Uterus (tissue), 3 donors: ENCODE measurements at regions not wholly inside any gene's neighbourhood (a gene's known extent, or its start where the extent isn't known, plus 50 kb on each side); places are given as distances from the start of the nearest gene placed in this dataset.
A peak's percentile ranks its signal among the peaks of the same experiment; 100 is the strongest.

Experiments
- DNase-seq, 2 donors: peaks; one replicate each; pipeline ENCODE4 v3.0.0-alpha.2; 2019 to 2020
- H3K27ac ChIP-seq, 2 donors: fragments of 200-600 bp; sonication (generic); 1 replicate in 1 of 2; 2 replicates in 1 of 2; pipeline ENCODE4 v1.5.1; 2016 to 2018
- H3K27me3 ChIP-seq, 2 donors: fragments of 200-600 bp; sonication (generic); one replicate each; pipeline ENCODE4 v1.5.1; 2018 to 2019; ENCODE audit warnings: control low read depth in 1 of 2
- H3K36me3 ChIP-seq, 2 donors: fragments of 200-600 bp; sonication (generic); one replicate each; pipeline ENCODE4 v1.5.1; 2019; ENCODE audit warnings: control low read depth in 1 of 2
- H3K4me1 ChIP-seq, 2 donors: fragments of 200-600 bp; sonication (generic); one replicate each; pipeline ENCODE4 v1.5.1; 2018 to 2019; ENCODE audit warnings: control low read depth in 1 of 2
- H3K4me3 ChIP-seq, 2 donors: fragments of 200-600 bp; sonication (generic); 1 replicate in 1 of 2; 2 replicates in 1 of 2; pipeline ENCODE4 v1.5.1; 2018 to 2019; ENCODE audit warnings: mild to moderate bottlenecking in 1 of 2
- H3K9me3 ChIP-seq, 2 donors: fragments of 200-600 bp; sonication (generic); one replicate each; pipeline ENCODE4 v1.5.1; 2019; ENCODE audit warnings: control low read depth in 1 of 2
- POLR2A ChIP-seq, 2 donors: fragments of 450-650 bp; IDR thresholded peaks; one replicate each; pipeline ENCODE4 v1.6.1; 2016; ENCODE audit warnings: antibody characterized with exemption in 2 of 2, mild to moderate bottlenecking in 1 of 2, moderate library complexity in 1 of 2
- intact Hi-C: fragments of 100-400 bp; cut with DNase I; formaldehyde crosslinking; loops from one replicate; pipeline ENCODE4 v1.15.1; 2023; ENCODE audit warnings: low total_unique reads
- TF ChIP-seq, protein P1 (sequence below), 4 experiments: fragments of 200-600 bp in 2 of 4; fragments of 450-650 bp in 2 of 4; sonication (generic) in 2 of 4; IDR thresholded peaks; one replicate each; pipeline ENCODE4 v1.5.1; 2016 to 2019; ENCODE audit warnings: antibody characterized with exemption in 4 of 4, mild to moderate bottlenecking in 2 of 4, moderate library complexity in 1 of 4
- donor health status: DM: yes; HTN: yes; CAD: no.

DNA sequence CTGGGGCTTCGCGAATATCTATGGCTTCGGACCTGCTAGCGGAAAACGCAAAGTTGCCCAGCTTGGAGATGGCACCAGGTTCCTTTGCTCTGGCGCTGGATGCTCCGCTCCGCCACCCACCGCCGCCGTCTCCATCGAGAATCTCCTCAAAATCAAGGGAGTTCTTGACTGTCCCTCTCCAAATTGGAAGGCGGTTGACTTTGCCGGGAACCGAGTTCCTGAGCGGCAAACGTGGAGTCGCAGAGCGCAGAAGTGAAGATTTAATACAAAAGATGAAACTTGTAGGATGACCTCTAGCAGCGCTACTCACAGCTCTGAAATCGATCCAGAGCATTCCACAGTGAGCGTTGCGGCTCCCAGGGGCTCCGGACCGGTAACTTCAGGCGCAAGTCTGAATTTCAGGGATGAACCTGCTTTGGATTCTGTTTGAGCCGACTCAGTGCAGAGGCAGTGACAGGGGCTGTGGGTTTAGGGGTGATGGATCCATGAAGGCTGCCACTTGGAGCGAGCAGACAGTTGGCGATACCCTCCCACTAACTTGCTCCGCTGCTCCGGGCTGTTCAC, 1641.5 kb upstream of the C9orf72 start:
- no peaks in the 10 kb centered on the region for H3K27me3 ChIP-seq
- H3K4me3 ChIP-seq = peak overlapping the region; percentile 50 to 55
- intact Hi-C loops = no loop called here

DNA sequence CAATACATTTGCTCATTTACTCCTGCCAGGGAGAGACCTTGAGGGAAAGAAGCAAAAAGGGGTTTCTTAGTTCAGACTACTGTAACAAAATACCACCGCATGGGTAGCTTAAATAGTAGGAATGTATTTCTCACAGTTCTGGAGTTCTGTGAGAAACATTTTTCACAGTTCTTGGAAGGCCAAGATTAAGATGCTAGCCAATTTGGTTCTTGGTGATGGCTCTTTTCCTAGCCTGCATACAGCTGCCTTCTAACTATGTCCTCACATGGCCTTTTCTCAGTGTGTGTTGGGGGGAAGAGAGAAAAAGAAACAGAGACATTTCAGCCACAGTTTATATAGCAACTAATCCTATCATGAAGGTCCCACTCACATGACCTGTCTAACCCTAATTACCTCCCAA, 1644.7 kb upstream of the C9orf72 start:
- no peaks in the 10 kb centered on the region for H3K27me3 ChIP-seq
- H3K4me3 ChIP-seq = no peak overlapping the region
- TF ChIP-seq, protein P1, sequence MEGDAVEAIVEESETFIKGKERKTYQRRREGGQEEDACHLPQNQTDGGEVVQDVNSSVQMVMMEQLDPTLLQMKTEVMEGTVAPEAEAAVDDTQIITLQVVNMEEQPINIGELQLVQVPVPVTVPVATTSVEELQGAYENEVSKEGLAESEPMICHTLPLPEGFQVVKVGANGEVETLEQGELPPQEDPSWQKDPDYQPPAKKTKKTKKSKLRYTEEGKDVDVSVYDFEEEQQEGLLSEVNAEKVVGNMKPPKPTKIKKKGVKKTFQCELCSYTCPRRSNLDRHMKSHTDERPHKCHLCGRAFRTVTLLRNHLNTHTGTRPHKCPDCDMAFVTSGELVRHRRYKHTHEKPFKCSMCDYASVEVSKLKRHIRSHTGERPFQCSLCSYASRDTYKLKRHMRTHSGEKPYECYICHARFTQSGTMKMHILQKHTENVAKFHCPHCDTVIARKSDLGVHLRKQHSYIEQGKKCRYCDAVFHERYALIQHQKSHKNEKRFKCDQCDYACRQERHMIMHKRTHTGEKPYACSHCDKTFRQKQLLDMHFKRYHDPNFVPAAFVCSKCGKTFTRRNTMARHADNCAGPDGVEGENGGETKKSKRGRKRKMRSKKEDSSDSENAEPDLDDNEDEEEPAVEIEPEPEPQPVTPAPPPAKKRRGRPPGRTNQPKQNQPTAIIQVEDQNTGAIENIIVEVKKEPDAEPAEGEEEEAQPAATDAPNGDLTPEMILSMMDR (IDR thresholded peaks at IDR 0.05) = no peak
- no peak for TF ChIP-seq POLR2A (IDR thresholded peaks at IDR 0.05)
- no peaks in the 10 kb centered on the region for H3K4me1 ChIP-seq
- intact Hi-C loops = no loop called here
- H3K9me3 ChIP-seq = no peaks in the 10 kb centered on the region
- no peaks in the 10 kb centered on the region for H3K36me3 ChIP-seq
- H3K27ac ChIP-seq = no peak overlapping the region
- no peak for DNase-seq

More for the DNA sequence above, 1641.5 kb upstream of the C9orf72 start:
- no peaks in the 10 kb centered on the region for H3K4me1 ChIP-seq
- H3K9me3 ChIP-seq = no peaks in the 10 kb centered on the region
- peak in 1 of 2 donors; percentile 14 for DNase-seq
- TF ChIP-seq POLR2A (IDR thresholded peaks at IDR 0.05) = no peak
- TF ChIP-seq, protein P1 (IDR thresholded peaks at IDR 0.05) = no peak
- peak overlapping the region; percentile 33 to 82 for H3K27ac ChIP-seq
- no peaks in the 10 kb centered on the region for H3K36me3 ChIP-seq

DNA sequence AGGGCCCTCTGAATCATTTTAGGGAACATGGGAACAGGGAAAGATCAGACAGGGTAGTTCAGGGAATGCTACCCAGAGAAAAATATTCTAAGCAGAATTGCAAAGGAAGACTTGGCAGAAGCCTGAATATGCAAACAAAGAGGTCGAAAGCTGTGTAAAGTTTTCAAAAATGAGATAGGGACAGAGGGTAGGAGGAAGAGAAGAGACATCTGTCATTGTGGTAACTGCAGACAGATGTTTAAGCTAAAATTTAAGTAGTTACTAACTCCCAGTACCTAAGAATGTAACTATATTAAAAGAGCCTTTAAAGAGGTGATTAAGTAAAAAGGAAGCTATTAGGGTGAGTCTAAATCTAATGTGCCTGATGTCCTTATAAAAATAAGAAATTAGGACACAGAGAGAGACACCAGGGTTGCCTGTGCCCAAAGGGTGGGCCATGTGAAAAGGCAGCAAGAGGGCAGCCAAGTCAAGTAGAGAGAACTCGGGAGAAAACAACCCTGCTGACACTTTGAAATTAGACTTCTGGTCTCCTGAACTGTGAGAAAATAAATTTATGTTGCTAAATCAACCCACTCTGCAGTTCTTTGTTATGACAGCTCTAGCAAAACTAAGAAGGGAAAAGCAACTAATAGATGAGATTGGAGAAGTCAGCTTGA, 1647.4 kb upstream of the C9orf72 start:
- Histone ChIP-seq H3K36me3 (no peaks in the 10 kb centered on the region), H3K27me3 (no peaks in the 10 kb centered on the region), H3K4me1 (no peaks in the 10 kb centered on the region), H3K4me3 (no peak overlapping the region), H3K27ac (peak overlapping the region; percentile 49 to 55), H3K9me3 (no peaks in the 10 kb centered on the region)
- no peak for TF ChIP-seq POLR2A (IDR thresholded peaks at IDR 0.05)
- TF ChIP-seq, protein P1 (IDR thresholded peaks at IDR 0.05) = peak in 2 of 4 experiments; percentile 28 to 32
- intact Hi-C loops = no loop called here
- no peak for DNase-seq

DNA sequence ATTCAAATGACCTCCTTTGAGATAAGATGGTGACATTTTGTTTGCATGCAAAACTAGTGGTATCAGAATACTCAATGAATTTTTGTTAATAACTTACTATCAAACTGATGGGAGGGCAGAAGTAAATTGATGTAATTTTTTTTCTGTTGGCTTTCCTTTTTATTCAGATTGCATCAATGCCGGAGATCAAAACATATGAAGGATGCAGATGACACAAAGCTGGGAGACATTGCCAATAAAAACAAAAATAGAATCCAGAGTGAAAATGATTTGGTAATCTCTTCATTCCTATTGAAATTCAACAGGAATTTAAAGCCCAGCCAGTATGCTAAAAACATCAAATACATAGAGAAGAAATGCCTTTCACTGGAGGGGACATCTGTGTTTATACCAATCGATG, 1655.3 kb upstream of the C9orf72 start:
- Histone ChIP-seq H3K36me3 (no peaks in the 10 kb centered on the region), H3K9me3 (no peaks in the 10 kb centered on the region), H3K27me3 (no peaks in the 10 kb centered on the region), H3K4me1 (no peaks in the 10 kb centered on the region), H3K27ac (no peak overlapping the region), H3K4me3 (no peak overlapping the region)
- TF ChIP-seq, protein P1 (IDR thresholded peaks at IDR 0.05) = no peak
- TF ChIP-seq POLR2A (IDR thresholded peaks at IDR 0.05) = no peak
- intact Hi-C loops = no loop called here
- DNase-seq = no peak

DNA sequence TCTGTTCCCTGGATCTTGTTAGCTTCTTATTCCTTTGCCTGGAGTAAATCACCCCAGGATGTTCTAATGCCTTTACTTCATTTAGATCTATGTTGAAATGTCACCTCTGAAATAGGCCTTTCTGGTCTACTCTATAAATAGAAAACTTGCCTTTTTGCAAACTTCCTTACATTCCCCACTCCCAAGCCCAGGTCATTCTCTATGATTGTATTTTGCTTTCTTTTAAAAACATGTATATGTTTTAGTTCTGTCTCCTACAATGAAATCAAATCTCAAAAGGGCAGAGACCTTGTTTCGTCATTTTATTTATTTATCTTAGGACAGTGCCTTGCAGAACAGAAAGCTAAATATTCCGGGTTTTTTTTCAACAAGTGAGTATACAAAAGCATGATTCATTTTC, 1657.7 kb upstream of the C9orf72 start:
- Histone ChIP-seq H3K4me1 (no peaks in the 10 kb centered on the region), H3K36me3 (no peaks in the 10 kb centered on the region), H3K4me3 (no peak overlapping the region), H3K27me3 (no peaks in the 10 kb centered on the region), H3K9me3 (no peaks in the 10 kb centered on the region), H3K27ac (no peak overlapping the region)
- TF ChIP-seq, protein P1 (IDR thresholded peaks at IDR 0.05) = no peak
- no peak for TF ChIP-seq POLR2A (IDR thresholded peaks at IDR 0.05)
- no peak for DNase-seq
- intact Hi-C loops = no loop called here
